G401.6 (cell line): ENCODE measurements at regions not wholly inside any gene's neighbourhood (a gene's known extent, or its start where the extent isn't known, plus 50 kb on each side); places are given as distances from the start of the nearest gene placed in this dataset.

Experiments used
- FAIRE-seq: peaks from 2 replicates; lab custom pipeline; 2012; peaks lifted over from hg19 to GRCh38; lab: Jason Lieb, UNC

GRCh38 chr7:3234851-3235250, 66.2 kb upstream of the SDK1 start:
- no peak for FAIRE-seq

- FAIRE-seq, result no peak
Observed at GRCh38 chr7:3235322-3235721, 65.7 kb upstream of the SDK1 start.

GRCh38 chr7:3236268-3236667, 64.8 kb upstream of the SDK1 start:
- no peak for FAIRE-seq

GRCh38 chr7:3238525-3239210, 62.4 kb upstream of the SDK1 start:
- no peak for FAIRE-seq

- FAIRE-seq, result no peak
Observed at GRCh38 chr7:3239291-3239691, 61.8 kb upstream of the SDK1 start.

GRCh38 chr7:3240826-3241430, 60.1 kb upstream of the SDK1 start:
- FAIRE-seq, result no peak

- FAIRE-seq, result no peak
Observed at GRCh38 chr7:3241686-3242258, 59.3 kb upstream of the SDK1 start.

GRCh38 chr7:3242398-3242972, 58.6 kb upstream of the SDK1 start:
- no peak for FAIRE-seq

GRCh38 chr7:3243256-3243655, 57.8 kb upstream of the SDK1 start:
- no peak for FAIRE-seq

GRCh38 chr7:3243680-3244079, 57.4 kb upstream of the SDK1 start:
- FAIRE-seq, result no peak

- no peak for FAIRE-seq
Observed at GRCh38 chr7:3244241-3244814, 56.7 kb upstream of the SDK1 start.

- FAIRE-seq, result no peak
Observed at GRCh38 chr7:3245077-3245476, 56.0 kb upstream of the SDK1 start.

GRCh38 chr7:3245721-3246120, 55.3 kb upstream of the SDK1 start:
- no peak for FAIRE-seq

GRCh38 chr7:3246127-3246526, 54.9 kb upstream of the SDK1 start:
- FAIRE-seq, result no peak

- FAIRE-seq, result no peak
Observed at GRCh38 chr7:3246651-3247050, 54.4 kb upstream of the SDK1 start.

GRCh38 chr7:3250725-3251124, 50.3 kb upstream of the SDK1 start:
- no peak for FAIRE-seq
